ENCODE measurements at regions not wholly inside any gene's neighbourhood (a gene's known extent, or its start where the extent isn't known, plus 50 kb on each side); places are given as distances from the start of the nearest gene placed in this dataset.

- H3K4me1 ChIP-seq = no peaks in the 10 kb centered on the region
- DNase-seq (peak in 1 of 5 donors; percentile 54), ATAC-seq (no peak)
- no peaks in the 10 kb centered on the region for H3K36me3 ChIP-seq
- H3K27me3 ChIP-seq = no peaks in the 10 kb centered on the region
- intact Hi-C loops (cut with DNase I) = no loop called here
- WGBS, 4 donors = 94 to 97% (median 96%) methylated on average over 11 to 33 of the region's 33 CpGs
- H3K9me3 ChIP-seq = peaks cover 0 to 17% (median 2%) of the 10 kb centered on the region in 12 donors
- TF ChIP-seq POLR2A (IDR thresholded peaks at IDR 0.05) = no peak
- H3K4me3 ChIP-seq = no peak overlapping the region
- H3K27ac ChIP-seq = no peak overlapping the region
Measured at GRCh38 chr11:23405350-23405937, 545.2 kb upstream of the CCDC179 start.

DNA sequence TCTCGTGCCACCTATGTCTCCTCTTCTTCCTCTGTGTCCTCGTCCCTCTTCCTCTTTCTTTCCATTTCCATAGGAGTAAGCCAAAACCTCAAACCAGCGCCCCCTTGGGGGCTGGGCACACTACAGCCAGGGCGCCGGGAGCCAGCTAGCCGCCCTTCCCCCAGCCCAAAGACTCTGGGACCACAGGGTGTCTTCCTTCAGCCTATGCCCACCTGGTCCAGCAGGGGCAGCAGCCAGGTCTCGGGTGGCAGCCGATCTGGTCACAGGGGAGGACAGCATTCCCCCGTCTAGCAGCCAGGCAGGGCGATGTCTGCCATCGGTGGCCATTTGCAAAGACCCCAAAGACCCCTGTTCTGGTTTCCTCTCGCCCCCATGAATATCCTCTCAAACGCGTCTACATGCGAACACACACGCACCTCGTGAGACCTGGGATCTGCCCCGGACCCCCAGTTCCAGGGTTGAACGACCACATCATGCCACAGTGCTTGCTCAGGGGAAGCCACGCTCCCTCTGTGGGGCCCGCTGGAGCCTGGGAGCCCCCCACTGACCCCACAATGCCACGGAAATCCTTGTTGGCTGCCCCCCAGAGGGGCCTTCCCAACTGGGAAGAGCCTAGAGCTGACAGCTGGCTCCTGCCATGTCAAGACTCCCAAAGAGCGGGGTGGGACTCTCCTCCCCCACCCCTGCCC lies 546.0 kb upstream of the CCDC179 start:
- Histone ChIP-seq H3K9me3 (peaks cover 0 to 18% (median 6%) of the 10 kb centered on the region in 12 donors), H3K4me1 (no peaks in the 10 kb centered on the region), H3K27me3 (no peaks in the 10 kb centered on the region), H3K27ac (no peak overlapping the region), H3K4me3 (no peak overlapping the region), H3K36me3 (no peaks in the 10 kb centered on the region)
- intact Hi-C loops (cut with DNase I) = no loop called here
- TF ChIP-seq POLR2A (IDR thresholded peaks at IDR 0.05) = no peak
- no peak for TF ChIP-seq CTCF (IDR thresholded peaks at IDR 0.05)
- 87 to 90% (median 88%) methylated on average over 23 of the region's 23 CpGs for WGBS, 4 donors
- no peak for ATAC-seq
- DNase-seq = peak in 1 of 5 donors; percentile 47

GRCh38 chr11:23413057-23413456 lies 552.8 kb upstream of the CCDC179 start:
- WGBS, 4 donors = 54 to 74% (median 64%) methylated on average over 1 of the region's 1 CpG

GRCh38 chr11:23423104-23423503 lies 562.8 kb upstream of the CCDC179 start:
- Histone ChIP-seq H3K4me3 (no peak overlapping the region), H3K4me1 (no peaks in the 10 kb centered on the region), H3K9me3 (no peaks in the 10 kb centered on the region), H3K27ac (no peak overlapping the region), H3K36me3 (no peaks in the 10 kb centered on the region), H3K27me3 (no peaks in the 10 kb centered on the region)
- TF ChIP-seq CTCF (IDR thresholded peaks at IDR 0.05) (no peak), POLR2A (IDR thresholded peaks at IDR 0.05) (no peak)
- no peak for DNase-seq
- 78 to 84% (median 82%) methylated on average over 4 of the region's 4 CpGs for WGBS, 4 donors
- intact Hi-C loops (cut with DNase I) = loop anchor here in 1 of 10 donors (5.0 kb wide), 1 partner anchor 51 kb away; no protein-coding TSS in a partner anchor
- no peak for ATAC-seq

More at GRCh38 chr11:23413057-23413456, 552.8 kb upstream of the CCDC179 start:
- no peak overlapping the region for H3K27ac ChIP-seq
- no peak overlapping the region for H3K4me3 ChIP-seq
- H3K27me3 ChIP-seq = no peaks in the 10 kb centered on the region
- H3K9me3 ChIP-seq = peaks cover 0 to 30% (median 6%) of the 10 kb centered on the region in 12 donors
- H3K36me3 ChIP-seq = no peaks in the 10 kb centered on the region
- no peak for TF ChIP-seq CTCF (IDR thresholded peaks at IDR 0.05)
- TF ChIP-seq POLR2A (IDR thresholded peaks at IDR 0.05) = no peak
- H3K4me1 ChIP-seq = no peaks in the 10 kb centered on the region
- intact Hi-C loops (cut with DNase I) = loop anchor here in 1 of 10 donors (10.0 kb wide), 1 partner anchor 62 kb away; no protein-coding TSS in a partner anchor
- no peak for ATAC-seq
- DNase-seq = no peak
